SKM-1 treated with dmso at 0.1 percent for 144 hours (cell line): ENCODE measurements at regions not wholly inside any gene's neighbourhood (a gene's known extent, or its start where the extent isn't known, plus 50 kb on each side); places are given as distances from the start of the nearest gene placed in this dataset.

Experiments used
- DNase-seq: peaks from one replicate; lab custom pipeline; 2025; ENCODE audit not compliant: unreplicated experiment; lab: John Stamatoyannopoulos, UW

DNA sequence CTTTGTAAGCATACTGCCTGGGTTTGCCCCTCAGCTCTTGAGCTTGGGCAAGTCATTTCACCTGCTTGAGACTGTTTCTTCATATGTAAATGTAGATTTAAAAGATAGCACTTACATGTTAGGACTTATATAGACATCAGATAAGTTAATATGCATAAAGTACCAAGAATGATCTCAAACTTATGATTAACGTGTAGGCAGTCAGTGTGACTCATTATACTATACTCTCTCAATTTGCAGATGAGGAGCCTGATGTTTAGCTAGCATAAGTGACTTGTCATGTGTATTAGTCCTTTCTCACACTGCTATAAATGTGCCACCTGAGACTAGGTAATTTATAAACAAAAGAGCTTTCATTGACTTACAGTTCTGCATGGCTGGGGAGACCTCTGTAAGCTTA, 690.5 kb downstream of the KCNJ2 start:
- no peak for DNase-seq

DNA sequence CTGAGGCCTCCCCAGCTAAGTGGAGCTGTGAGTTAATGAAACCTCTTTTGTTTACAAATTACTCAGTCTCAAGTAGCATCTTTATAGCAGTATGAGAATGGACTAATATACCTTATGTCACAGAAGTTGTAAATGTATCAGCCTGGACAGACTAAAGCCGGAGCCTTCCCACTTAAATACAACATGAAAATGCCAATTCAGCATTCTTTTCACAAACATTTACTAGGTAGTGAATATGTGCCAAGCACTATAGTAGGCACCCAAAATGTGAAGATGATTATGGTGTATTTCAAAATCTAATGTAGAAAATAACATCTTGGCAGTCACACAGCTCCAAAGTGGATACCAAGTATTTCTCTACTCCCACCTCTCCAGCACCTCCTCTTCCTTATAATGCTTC, 693.0 kb downstream of the KCNJ2 start:
- no peak for DNase-seq

- no peak for DNase-seq
Observed at GRCh38 chr17:70863436-70864248, 694.3 kb downstream of the KCNJ2 start.

DNA sequence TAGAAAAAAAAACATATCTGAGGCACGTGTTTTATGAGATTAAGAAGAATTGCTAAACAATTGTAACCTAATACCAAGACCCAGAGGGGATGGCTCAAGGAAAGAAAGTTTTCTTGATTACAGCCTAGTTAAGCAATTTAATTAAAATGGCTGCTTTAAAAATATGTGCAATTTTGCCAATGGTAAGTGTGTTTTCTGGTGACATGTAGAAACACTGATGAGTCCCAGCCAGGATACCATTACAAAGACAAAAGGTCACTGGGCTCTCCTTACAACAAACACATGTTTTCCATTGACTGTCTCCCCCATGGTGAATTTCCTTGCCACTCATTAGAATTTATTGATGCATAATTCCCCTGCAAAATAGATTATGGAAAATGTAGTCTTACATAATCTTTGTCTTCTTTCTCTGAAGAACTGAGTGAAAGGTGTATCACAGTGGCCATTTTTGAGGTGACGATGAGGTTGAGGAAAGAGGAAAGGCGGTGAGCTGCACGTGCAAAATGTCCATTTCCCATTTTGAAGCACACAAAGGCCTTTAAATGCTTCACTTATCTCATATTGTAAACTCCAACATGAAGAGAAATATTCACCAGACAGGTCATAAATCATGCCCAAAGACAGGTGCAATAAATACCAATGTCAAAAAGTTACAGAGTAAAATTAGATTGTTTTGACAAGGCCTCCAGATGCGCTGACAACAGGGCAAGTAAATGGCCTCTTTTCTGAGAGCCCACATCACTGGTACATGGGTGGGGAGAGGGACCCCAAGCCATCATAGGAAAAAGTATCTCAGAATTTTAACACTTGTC, 696.9 kb downstream of the KCNJ2 start:
- DNase-seq = no peak

GRCh38 chr17:70868149-70868548, 698.8 kb downstream of the KCNJ2 start:
- DNase-seq = no peak

DNA sequence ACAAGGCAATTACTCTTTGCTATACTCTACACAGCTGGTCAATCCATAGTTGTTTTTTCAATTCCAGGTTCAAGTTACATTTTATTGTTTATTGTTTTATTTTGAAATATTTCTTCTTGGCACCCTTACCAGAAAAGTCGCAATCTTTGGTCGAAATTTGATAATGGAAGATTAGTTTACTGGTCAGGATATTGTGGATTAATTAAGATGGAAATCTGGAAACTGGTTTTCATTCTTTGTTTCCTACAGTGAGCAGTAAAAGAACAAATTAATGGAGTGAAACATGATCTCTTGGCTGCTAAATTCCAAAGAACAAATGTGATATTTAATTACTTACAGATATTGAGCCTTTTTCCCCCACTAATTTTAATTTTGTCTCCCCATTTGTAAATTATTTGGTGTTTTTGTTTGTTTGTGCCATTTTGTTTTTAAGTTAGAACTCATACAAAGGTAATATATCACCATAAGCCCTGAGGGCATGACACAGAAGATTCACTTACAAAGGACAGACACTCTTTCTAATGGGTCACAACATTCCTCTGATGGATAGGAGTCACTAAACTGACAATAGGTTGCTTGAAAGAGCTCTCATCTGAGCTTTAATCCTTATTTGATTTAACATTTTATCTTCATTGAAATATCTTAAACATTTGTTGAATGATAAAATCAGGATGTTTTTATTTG, 700.2 kb downstream of the KCNJ2 start:
- no peak for DNase-seq

GRCh38 chr17:70871180-70871818, 702.0 kb downstream of the KCNJ2 start:
- no peak for DNase-seq

- DNase-seq = no peak
Observed at GRCh38 chr17:70872103-70872502, 702.8 kb downstream of the KCNJ2 start.

DNA sequence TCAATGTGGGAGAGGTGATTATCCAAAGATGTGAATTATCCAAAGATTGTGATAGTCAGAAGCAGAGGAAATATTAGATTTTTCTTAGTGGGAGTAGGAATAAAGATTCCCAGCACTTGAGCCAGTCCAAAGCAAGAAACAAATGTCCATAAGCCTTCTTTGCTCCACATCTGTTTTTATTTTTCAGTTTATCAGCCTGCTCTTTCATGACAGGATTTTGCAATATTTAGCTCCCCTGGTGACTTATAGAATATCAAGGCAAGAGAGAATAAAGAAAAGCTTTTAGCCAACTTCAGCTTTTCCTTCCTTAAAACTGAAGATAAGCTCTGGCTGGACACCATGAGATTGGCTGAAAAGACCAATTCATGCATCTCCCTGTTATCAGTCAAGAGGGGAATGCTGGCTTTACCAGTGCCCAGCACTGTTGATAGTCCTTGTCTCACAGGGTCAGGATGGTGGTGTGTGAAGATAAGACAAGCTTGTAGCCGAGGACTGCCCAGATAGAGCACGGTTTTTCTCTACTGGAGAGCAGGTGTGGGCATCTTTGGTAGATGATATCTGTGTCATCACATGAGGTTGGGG, 706.5 kb downstream of the KCNJ2 start:
- DNase-seq = no peak

- DNase-seq = no peak
Observed at GRCh38 chr17:70878879-70879278, 709.5 kb downstream of the KCNJ2 start.

DNA sequence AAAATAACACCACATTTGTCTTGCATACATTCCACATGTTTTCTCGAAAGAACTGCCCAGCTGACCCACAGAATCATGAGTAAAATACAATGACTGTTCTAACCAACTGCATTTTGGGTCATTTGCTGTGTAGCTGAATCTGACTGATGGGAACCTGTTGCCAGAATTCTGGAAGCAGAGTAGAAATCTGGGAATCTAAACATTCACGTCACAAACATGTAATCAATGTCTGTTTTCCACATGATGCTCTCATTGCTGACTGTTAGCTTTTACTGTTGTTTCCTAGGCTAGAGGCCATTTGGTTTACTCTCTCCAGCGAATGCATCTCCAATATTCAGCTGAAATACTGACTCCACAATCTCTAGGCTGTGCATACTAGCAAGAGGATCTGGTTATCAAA, 710.1 kb downstream of the KCNJ2 start:
- no peak for DNase-seq

- no peak for DNase-seq
Observed at GRCh38 chr17:70881093-70881492, 711.8 kb downstream of the KCNJ2 start.

DNA sequence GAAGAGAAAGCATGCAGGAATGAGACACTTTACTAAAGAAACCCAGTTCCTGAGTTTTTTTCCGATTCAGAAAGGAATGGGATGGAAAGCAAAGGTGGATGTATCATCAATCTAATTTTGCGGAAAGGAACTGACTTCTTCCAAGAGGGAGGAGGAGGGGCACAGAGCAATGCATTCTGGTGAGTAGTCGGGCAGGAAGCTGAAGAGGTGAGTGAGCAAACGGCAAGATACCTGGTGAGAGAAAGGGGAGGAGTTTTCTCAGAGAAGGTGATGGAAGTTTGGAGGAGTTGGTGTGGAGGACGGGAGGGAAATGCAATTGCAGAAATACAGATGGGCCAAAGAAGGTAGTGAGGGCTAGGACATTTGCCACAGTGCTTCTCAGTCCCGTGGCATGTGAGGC, 713.2 kb downstream of the KCNJ2 start:
- DNase-seq = no peak

GRCh38 chr17:70886648-70887047, 717.3 kb downstream of the KCNJ2 start:
- no peak for DNase-seq

GRCh38 chr17:70888324-70888723, 719.0 kb downstream of the KCNJ2 start:
- no peak for DNase-seq

- DNase-seq = no peak
Observed at GRCh38 chr17:70891306-70891705, 722.0 kb downstream of the KCNJ2 start.

DNA sequence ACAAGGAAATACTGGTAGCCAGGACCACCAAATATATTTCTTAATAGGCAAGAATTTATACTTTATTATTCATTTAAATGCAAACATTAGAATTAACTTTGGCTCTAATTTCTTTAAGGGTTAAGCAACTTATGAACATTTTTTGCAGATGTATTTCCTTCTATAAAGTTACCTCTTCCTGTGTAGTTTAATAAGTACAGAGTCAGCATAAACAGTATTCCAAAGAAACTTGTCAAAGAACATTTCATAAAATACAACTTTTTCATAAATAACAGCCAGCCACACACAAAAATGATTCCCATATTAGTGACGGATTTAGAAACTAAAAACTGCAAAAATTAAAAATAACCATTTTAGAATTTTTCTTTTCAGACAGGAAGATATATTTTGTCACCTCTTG, 723.2 kb downstream of the KCNJ2 start:
- DNase-seq = no peak

GRCh38 chr17:70896843-70897242, 727.5 kb downstream of the KCNJ2 start:
- DNase-seq = no peak

- DNase-seq = no peak
Observed at GRCh38 chr17:70897446-70897845, 728.1 kb downstream of the KCNJ2 start.

- DNase-seq = no peak
Observed at GRCh38 chr17:70901870-70902269, 732.5 kb downstream of the KCNJ2 start.

DNA sequence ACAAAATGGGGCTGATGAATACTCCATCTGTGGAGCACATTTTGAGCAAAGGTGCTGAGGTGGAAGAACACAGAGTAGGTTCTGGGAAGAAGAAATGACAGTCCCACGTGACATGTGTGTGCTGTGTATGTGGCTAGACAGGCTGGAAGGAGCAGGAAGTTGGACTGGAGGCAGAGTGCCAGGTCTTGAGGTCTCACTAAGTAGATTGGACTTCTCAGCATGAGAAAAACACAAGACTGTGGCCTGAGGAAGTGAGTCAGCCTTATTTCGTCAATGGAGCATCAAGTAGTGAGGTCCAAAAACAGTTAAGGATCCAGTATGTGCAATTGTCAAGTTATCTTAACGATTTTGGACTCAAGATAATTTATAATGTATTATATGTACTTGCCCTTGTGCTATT, 736.5 kb downstream of the KCNJ2 start:
- DNase-seq = peak; percentile 50
